ENCODE measurements at regions not wholly inside any gene's neighbourhood (a gene's known extent, or its start where the extent isn't known, plus 50 kb on each side); places are given as distances from the start of the nearest gene placed in this dataset.

GRCh38 chr4:82045267-82045666 is 328.5 kb downstream of the HNRNPD start:
- no peaks in the 10 kb centered on the region for H3K36me3 ChIP-seq (ENCODE audit: insufficient read depth, low read length)
- no peak overlapping the region for H3K27ac ChIP-seq (ENCODE audit: low read depth, low read length, poor library complexity, severe bottlenecking)
- H4K20me1 ChIP-seq (ENCODE audit: insufficient read depth, low read length), result no peaks in the 10 kb centered on the region
- H3K4me3 ChIP-seq (ENCODE audit: low read depth, low read length, poor library complexity, severe bottlenecking), result no peak overlapping the region
- H3K79me2 ChIP-seq (ENCODE audit: insufficient read depth, low read length), result no peaks in the 10 kb centered on the region
- H3F3A ChIP-seq (ENCODE audit: insufficient read depth, low read length), result no peaks in the 10 kb centered on the region
- TF ChIP-seq CTCF (IDR thresholded peaks at IDR 0.05; ENCODE audit: low read length) (no peak), EZH2 (IDR thresholded peaks at IDR 0.05; ENCODE audit: borderline replicate concordance, low read length) (no peak)
- no peaks in the 10 kb centered on the region for H3K4me1 ChIP-seq (ENCODE audit: insufficient read depth, low read length, severe bottlenecking)
- no peak overlapping the region for H2AFZ ChIP-seq (ENCODE audit: low read length)
- H3K9me3 ChIP-seq (ENCODE audit: low read length), result no peaks in the 10 kb centered on the region
- no peaks in the 10 kb centered on the region for H3K27me3 ChIP-seq (ENCODE audit: insufficient read depth, low read length)
- H3K4me2 ChIP-seq (ENCODE audit: low read length), result no peak overlapping the region
- no peaks in the 10 kb centered on the region for H3K9me2 ChIP-seq (ENCODE audit: low read depth, low read length)
- no peak overlapping the region for H3K9ac ChIP-seq (ENCODE audit: low read length)

- H3K27me3 ChIP-seq (ENCODE audit: insufficient read depth, low read length), result no peaks in the 10 kb centered on the region
- TF ChIP-seq EZH2 (IDR thresholded peaks at IDR 0.05; ENCODE audit: borderline replicate concordance, low read length), result no peak
- no peak for TF ChIP-seq CTCF (IDR thresholded peaks at IDR 0.05; ENCODE audit: low read length)
- no peaks in the 10 kb centered on the region for H4K20me1 ChIP-seq (ENCODE audit: insufficient read depth, low read length)
- no peak overlapping the region for H3K4me3 ChIP-seq (ENCODE audit: low read depth, low read length, poor library complexity, severe bottlenecking)
- no peaks in the 10 kb centered on the region for H3K4me1 ChIP-seq (ENCODE audit: insufficient read depth, low read length, severe bottlenecking)
- no peak overlapping the region for H2AFZ ChIP-seq (ENCODE audit: low read length)
- no peaks in the 10 kb centered on the region for H3K79me2 ChIP-seq (ENCODE audit: insufficient read depth, low read length)
- H3F3A ChIP-seq (ENCODE audit: insufficient read depth, low read length), result no peaks in the 10 kb centered on the region
- no peak overlapping the region for H3K27ac ChIP-seq (ENCODE audit: low read depth, low read length, poor library complexity, severe bottlenecking)
- H3K9me3 ChIP-seq (ENCODE audit: low read length), result no peaks in the 10 kb centered on the region
- H3K9me2 ChIP-seq (ENCODE audit: low read depth, low read length), result no peaks in the 10 kb centered on the region
- H3K9ac ChIP-seq (ENCODE audit: low read length), result no peak overlapping the region
- H3K4me2 ChIP-seq (ENCODE audit: low read length), result no peak overlapping the region
- H3K36me3 ChIP-seq (ENCODE audit: insufficient read depth, low read length), result no peaks in the 10 kb centered on the region
Measured at GRCh38 chr4:82044141-82044993, 329.4 kb downstream of the HNRNPD start.

- no peaks in the 10 kb centered on the region for H3F3A ChIP-seq (ENCODE audit: insufficient read depth, low read length)
- no peaks in the 10 kb centered on the region for H3K9me2 ChIP-seq (ENCODE audit: low read depth, low read length)
- H3K9ac ChIP-seq (ENCODE audit: low read length), result no peak overlapping the region
- TF ChIP-seq CTCF (IDR thresholded peaks at IDR 0.05; ENCODE audit: low read length) (no peak), EZH2 (IDR thresholded peaks at IDR 0.05; ENCODE audit: borderline replicate concordance, low read length) (no peak)
- no peaks in the 10 kb centered on the region for H3K4me1 ChIP-seq (ENCODE audit: insufficient read depth, low read length, severe bottlenecking)
- H4K20me1 ChIP-seq (ENCODE audit: insufficient read depth, low read length), result no peaks in the 10 kb centered on the region
- no peaks in the 10 kb centered on the region for H3K27me3 ChIP-seq (ENCODE audit: insufficient read depth, low read length)
- H3K36me3 ChIP-seq (ENCODE audit: insufficient read depth, low read length), result no peaks in the 10 kb centered on the region
- H3K27ac ChIP-seq (ENCODE audit: low read depth, low read length, poor library complexity, severe bottlenecking), result no peak overlapping the region
- no peak overlapping the region for H3K4me3 ChIP-seq (ENCODE audit: low read depth, low read length, poor library complexity, severe bottlenecking)
- H2AFZ ChIP-seq (ENCODE audit: low read length), result no peak overlapping the region
- H3K79me2 ChIP-seq (ENCODE audit: insufficient read depth, low read length), result no peaks in the 10 kb centered on the region
- no peaks in the 10 kb centered on the region for H3K9me3 ChIP-seq (ENCODE audit: low read length)
- H3K4me2 ChIP-seq (ENCODE audit: low read length), result no peak overlapping the region
Measured at GRCh38 chr4:82043809-82044137, 330.0 kb downstream of the HNRNPD start.

All from OCI-LY1 (cell line).